Nephron (organoid): ENCODE measurements at regions not wholly inside any gene's neighbourhood (a gene's known extent, or its start where the extent isn't known, plus 50 kb on each side); places are given as distances from the start of the nearest gene placed in this dataset.

Source experiments
- H3K27ac Mint-ChIP-seq, 3 experiments: 2 replicates each; pipeline ENCODE4 v1.8.0; 2020; ENCODE audit warnings: mixed read lengths in 3 of 3, mild to moderate bottlenecking in 2 of 3, moderate library complexity in 1 of 3
- H3K27me3 Mint-ChIP-seq: 2 replicates; pipeline ENCODE4 v1.8.0; 2021; ENCODE audit warnings: low read depth, mild to moderate bottlenecking, moderate library complexity, mixed read lengths
- H3K36me3 Mint-ChIP-seq: 2 replicates; pipeline ENCODE4 v1.8.0; 2020; ENCODE audit warnings: low read depth, mixed read lengths
- H3K4me1 Mint-ChIP-seq: 2 replicates; pipeline ENCODE4 v1.8.0; 2020; ENCODE audit warnings: mixed read lengths
- H3K4me3 Mint-ChIP-seq, 3 experiments: 2 replicates each; pipeline ENCODE4 v1.8.0; 2020; ENCODE audit warnings: mild to moderate bottlenecking in 3 of 3, mixed read lengths in 3 of 3, moderate library complexity in 2 of 3
- H3K9me3 Mint-ChIP-seq: 2 replicates; pipeline ENCODE4 v1.8.0; 2020; ENCODE audit warnings: mixed read lengths
- CTCF ChIP-seq, 3 experiments: fragments of 200-600 bp; sonication (generic); IDR thresholded peaks; one replicate each; pipeline ENCODE4 v1.5.0; 2021; ENCODE audit warnings: antibody characterized with exemption in 3 of 3; ENCODE audit not compliant: unreplicated experiment in 3 of 3

DNA sequence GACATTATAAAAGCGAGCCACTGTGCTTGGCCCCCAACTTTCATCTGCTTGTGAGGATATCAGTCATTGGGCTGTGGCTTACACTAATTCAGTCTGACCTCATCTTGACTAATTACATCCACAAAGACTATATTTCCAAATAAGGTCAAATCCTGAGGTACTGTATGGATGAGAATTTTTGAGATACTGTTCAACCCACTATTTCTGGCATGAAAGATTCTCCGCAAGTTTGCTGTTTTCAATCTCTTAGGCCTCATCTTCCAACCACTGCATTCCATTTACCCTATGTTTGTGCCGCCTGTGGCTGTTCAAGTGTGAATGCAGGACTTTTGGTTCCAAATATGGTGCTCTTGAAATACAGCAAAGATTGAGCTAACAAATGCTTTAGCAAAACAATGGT lies 400.9 kb upstream of the SGCD start:
- no peaks in the 10 kb centered on the region for H3K36me3 Mint-ChIP-seq
- TF ChIP-seq CTCF (IDR thresholded peaks at IDR 0.05; ENCODE audit: unreplicated experiment in 3 of 3): no peak
- H3K27ac Mint-ChIP-seq: no peak overlapping the region
- H3K27me3 Mint-ChIP-seq: no peaks in the 10 kb centered on the region
- peaks cover under 1% of the 10 kb centered on the region for H3K4me1 Mint-ChIP-seq
- no peak overlapping the region for H3K4me3 Mint-ChIP-seq
- no peaks in the 10 kb centered on the region for H3K9me3 Mint-ChIP-seq

GRCh38 chr5:155926766-155927165 lies 400.2 kb upstream of the SGCD start:
- H3K36me3 Mint-ChIP-seq: no peaks in the 10 kb centered on the region

GRCh38 chr5:155929112-155929511 lies 397.9 kb upstream of the SGCD start:
- Mint-ChIP-seq H3K9me3 (no peaks in the 10 kb centered on the region), H3K36me3 (no peaks in the 10 kb centered on the region), H3K27me3 (no peaks in the 10 kb centered on the region), H3K4me3 (no peak overlapping the region), H3K27ac (no peak overlapping the region), H3K4me1 (no peaks in the 10 kb centered on the region)
- TF ChIP-seq CTCF (IDR thresholded peaks at IDR 0.05; ENCODE audit: unreplicated experiment in 3 of 3): no peak

More at GRCh38 chr5:155926766-155927165, 400.2 kb upstream of the SGCD start:
- no peak for TF ChIP-seq CTCF (IDR thresholded peaks at IDR 0.05; ENCODE audit: unreplicated experiment in 3 of 3)
- H3K27me3 Mint-ChIP-seq: no peaks in the 10 kb centered on the region
- H3K4me1 Mint-ChIP-seq: no peaks in the 10 kb centered on the region
- no peaks in the 10 kb centered on the region for H3K9me3 Mint-ChIP-seq
- no peak overlapping the region for H3K27ac Mint-ChIP-seq
- no peak overlapping the region for H3K4me3 Mint-ChIP-seq

DNA sequence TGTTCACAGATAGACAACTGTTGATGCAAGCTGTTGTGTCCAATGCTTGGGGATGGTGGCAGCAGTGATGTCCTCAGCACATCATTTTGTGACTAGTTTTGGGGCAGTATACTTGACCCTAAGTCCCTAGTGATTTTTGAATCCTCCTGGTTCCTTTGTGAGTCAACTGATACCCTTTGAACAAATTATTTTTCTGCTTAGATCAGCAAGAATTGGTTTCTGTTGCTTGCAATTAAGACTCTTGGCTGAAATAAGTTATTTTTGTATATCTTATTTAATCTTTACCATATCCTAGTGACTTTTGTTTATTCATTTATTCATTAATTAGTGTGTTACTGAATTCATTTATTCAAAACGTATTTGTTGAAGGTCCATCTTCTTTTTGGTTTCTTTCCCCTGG lies 392.0 kb upstream of the SGCD start:
- H3K36me3 Mint-ChIP-seq: no peaks in the 10 kb centered on the region
- TF ChIP-seq CTCF (IDR thresholded peaks at IDR 0.05; ENCODE audit: unreplicated experiment in 3 of 3): no peak
- H3K4me1 Mint-ChIP-seq: peaks cover 19% of the 10 kb centered on the region
- no peak overlapping the region for H3K4me3 Mint-ChIP-seq
- no peaks in the 10 kb centered on the region for H3K27me3 Mint-ChIP-seq
- no peaks in the 10 kb centered on the region for H3K9me3 Mint-ChIP-seq
- H3K27ac Mint-ChIP-seq: no peak overlapping the region

DNA sequence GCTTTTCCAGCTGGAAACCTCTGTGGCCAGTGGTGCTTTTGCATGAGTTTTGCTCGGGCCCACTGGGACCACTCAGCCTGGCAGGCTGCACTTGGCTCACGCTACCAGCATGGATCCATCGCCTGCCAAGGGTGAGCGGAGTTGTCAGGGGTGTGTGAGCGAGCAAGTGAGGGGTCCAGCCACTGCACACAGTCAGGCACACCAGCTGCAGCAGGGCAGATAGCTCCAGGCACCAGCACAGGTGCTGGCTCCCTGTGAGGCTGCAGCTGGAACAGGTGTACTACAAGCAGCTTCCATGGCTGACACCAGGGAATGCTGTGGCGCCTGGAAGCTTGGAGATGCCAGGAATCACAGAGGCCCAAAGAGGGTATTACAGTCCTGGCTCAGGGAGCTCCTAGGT lies 391.2 kb upstream of the SGCD start:
- Mint-ChIP-seq H3K4me1 (peaks cover 19% of the 10 kb centered on the region), H3K27me3 (no peaks in the 10 kb centered on the region), H3K9me3 (no peaks in the 10 kb centered on the region), H3K4me3 (no peak overlapping the region), H3K36me3 (no peaks in the 10 kb centered on the region), H3K27ac (no peak overlapping the region)
- no peak for TF ChIP-seq CTCF (IDR thresholded peaks at IDR 0.05; ENCODE audit: unreplicated experiment in 3 of 3)

- Mint-ChIP-seq H3K4me1 (peaks cover 19% of the 10 kb centered on the region), H3K36me3 (no peaks in the 10 kb centered on the region), H3K27ac (peak overlapping the region in 2 of 3 experiments; percentile 13 to 24), H3K9me3 (no peaks in the 10 kb centered on the region), H3K4me3 (no peak overlapping the region), H3K27me3 (no peaks in the 10 kb centered on the region)
- TF ChIP-seq CTCF (IDR thresholded peaks at IDR 0.05; ENCODE audit: unreplicated experiment in 3 of 3): no peak
Measured at GRCh38 chr5:155936520-155937406, 390.2 kb upstream of the SGCD start.
